Mucosa of descending colon (tissue), 3 donors: ENCODE measurements at regions not wholly inside any gene's neighbourhood (a gene's known extent, or its start where the extent isn't known, plus 50 kb on each side); places are given as distances from the start of the nearest gene placed in this dataset.
A peak's percentile ranks its signal among the peaks of the same experiment; 100 is the strongest.

Source experiments
- ATAC-seq: fragments of 200-7000 bp; cut with Tn5 transposase; one replicate; pipeline ENCODE4 v1.9.1; 2020; ENCODE audit warnings: mild to moderate bottlenecking, moderate library complexity
- DNase-seq, 3 donors: peaks; one replicate each; pipeline ENCODE4 v3.0.0-alpha.2; 2020
- H3K36me3 ChIP-seq: fragments of 200-600 bp; one replicate; pipeline ENCODE4 v1.8.0; 2021; ENCODE audit warnings: low read depth, mild to moderate bottlenecking
- H3K4me1 ChIP-seq: fragments of 200-600 bp; one replicate; pipeline ENCODE4 v1.8.0; 2021; ENCODE audit warnings: low read depth, mild to moderate bottlenecking
- H3K4me3 ChIP-seq: fragments of 200-600 bp; one replicate; pipeline ENCODE4 v1.8.0; 2021; ENCODE audit warnings: mild to moderate bottlenecking
- H3K9me3 ChIP-seq: fragments of 200-600 bp; one replicate; pipeline ENCODE4 v1.8.0; 2021; ENCODE audit warnings: mild to moderate bottlenecking
- intact Hi-C, 2 donors: fragments of 100-400 bp; cut with DNase I in 1 of 2; cut with micrococcal nuclease in 1 of 2; formaldehyde crosslinking; loops; one replicate each; pipeline versions ENCODE4 v1.11.0 to v1.11.1; 2022; cut with DNase I, micrococcal nuclease
- TF ChIP-seq, protein P1 (sequence below): fragments of 200-600 bp; IDR thresholded peaks from one replicate; pipeline ENCODE4 v1.8.0; 2022; ENCODE audit warnings: antibody characterized with exemption, mild to moderate bottlenecking
- donor health status: DM: no; HTN: no; CAD: no; lungs with moderate emphysema.
- donor health status: DM: no; HTN: no; CAD: no.
- donor health status: DM: no; HTN: yes; CAD: no.

DNA sequence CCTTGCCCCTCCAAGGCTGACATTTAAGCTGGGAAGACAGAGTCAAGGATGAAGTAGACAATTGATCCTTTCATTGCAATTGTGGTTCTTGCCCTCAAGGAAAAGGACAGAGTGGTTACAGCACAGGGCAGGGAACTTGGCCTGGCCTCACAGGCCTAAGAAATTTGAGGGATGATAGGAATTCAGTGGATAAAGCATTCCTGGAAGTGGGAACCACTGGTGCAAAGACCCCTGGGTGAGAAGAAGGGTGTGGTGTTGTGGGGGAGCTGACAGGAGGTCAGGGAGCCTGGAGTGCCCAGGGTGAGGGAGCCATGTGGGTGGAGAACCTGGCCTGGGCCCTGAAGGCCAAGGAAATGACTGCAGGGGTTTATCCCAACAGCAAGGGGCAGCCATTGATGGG is 287.4 kb downstream of the UACA start:
- TF ChIP-seq, protein P1, sequence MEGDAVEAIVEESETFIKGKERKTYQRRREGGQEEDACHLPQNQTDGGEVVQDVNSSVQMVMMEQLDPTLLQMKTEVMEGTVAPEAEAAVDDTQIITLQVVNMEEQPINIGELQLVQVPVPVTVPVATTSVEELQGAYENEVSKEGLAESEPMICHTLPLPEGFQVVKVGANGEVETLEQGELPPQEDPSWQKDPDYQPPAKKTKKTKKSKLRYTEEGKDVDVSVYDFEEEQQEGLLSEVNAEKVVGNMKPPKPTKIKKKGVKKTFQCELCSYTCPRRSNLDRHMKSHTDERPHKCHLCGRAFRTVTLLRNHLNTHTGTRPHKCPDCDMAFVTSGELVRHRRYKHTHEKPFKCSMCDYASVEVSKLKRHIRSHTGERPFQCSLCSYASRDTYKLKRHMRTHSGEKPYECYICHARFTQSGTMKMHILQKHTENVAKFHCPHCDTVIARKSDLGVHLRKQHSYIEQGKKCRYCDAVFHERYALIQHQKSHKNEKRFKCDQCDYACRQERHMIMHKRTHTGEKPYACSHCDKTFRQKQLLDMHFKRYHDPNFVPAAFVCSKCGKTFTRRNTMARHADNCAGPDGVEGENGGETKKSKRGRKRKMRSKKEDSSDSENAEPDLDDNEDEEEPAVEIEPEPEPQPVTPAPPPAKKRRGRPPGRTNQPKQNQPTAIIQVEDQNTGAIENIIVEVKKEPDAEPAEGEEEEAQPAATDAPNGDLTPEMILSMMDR, result no peak
- ATAC-seq (no peak), DNase-seq (no peak)
- Histone ChIP-seq H3K9me3 (no peaks in the 10 kb centered on the region), H3K36me3 (no peaks in the 10 kb centered on the region), H3K4me3 (no peak overlapping the region), H3K4me1 (no peaks in the 10 kb centered on the region)
- intact Hi-C loops, result no loop called here

GRCh38 chr15:70475407-70475781 is 288.0 kb downstream of the UACA start:
- no peaks in the 10 kb centered on the region for H3K9me3 ChIP-seq
- intact Hi-C loops, result no loop called here
- no peak for ATAC-seq
- DNase-seq, result no peak
- TF ChIP-seq, protein P1, result no peak
- no peaks in the 10 kb centered on the region for H3K36me3 ChIP-seq
- H3K4me3 ChIP-seq, result no peak overlapping the region
- no peaks in the 10 kb centered on the region for H3K4me1 ChIP-seq

DNA sequence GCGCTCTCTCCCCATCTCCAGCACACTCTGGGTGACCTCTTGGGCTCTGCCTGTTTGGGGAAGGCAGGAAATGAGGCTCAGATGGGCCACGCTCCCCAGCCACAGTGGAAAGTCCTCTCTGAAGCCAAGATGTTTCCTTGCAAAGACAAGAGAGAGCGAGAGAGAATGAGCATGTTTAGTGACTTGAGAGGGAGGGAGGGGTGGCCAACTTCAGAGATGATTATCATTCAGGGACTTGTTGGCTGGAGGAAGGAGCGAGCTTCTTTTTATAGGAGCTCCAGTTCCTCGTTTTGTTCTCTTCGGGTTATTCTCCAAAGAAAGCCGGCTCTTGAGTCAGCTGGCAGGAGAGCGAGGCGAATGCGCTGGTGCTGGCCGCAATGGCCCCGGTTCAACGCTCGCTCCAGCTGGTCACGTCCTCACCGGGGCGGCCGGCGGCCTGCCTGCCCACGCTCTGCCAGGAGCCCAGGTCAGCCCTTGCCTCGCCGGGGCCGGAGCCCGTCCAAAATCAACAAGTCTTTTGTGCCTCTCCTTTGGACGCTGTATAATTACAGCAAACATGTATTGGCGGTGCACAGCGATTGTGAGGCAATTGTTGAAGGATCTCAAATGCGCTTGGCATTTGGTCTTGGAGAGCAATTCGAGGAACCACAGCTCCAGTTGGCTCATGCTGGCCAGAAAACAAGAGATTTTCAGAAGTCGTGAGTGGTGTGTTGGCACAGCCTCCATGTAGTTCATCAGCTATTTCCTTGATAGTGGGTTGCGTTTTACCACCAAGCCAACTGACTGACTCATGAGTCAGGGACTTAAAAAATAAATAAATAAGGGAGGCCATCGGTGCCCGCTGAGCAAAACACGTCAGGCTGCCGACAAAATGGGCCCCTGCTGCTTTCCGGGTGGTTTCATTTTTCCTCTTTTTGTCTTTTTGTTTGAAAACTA is 288.6 kb downstream of the UACA start:
- Histone ChIP-seq H3K36me3 (no peaks in the 10 kb centered on the region), H3K9me3 (no peaks in the 10 kb centered on the region), H3K4me1 (no peaks in the 10 kb centered on the region), H3K4me3 (no peak overlapping the region)
- peak; percentile 31 for ATAC-seq
- DNase-seq, result peak in 2 of 3 donors; percentile 12 to 68
- TF ChIP-seq, protein P1, result no peak
- intact Hi-C loops, result no loop called here

DNA sequence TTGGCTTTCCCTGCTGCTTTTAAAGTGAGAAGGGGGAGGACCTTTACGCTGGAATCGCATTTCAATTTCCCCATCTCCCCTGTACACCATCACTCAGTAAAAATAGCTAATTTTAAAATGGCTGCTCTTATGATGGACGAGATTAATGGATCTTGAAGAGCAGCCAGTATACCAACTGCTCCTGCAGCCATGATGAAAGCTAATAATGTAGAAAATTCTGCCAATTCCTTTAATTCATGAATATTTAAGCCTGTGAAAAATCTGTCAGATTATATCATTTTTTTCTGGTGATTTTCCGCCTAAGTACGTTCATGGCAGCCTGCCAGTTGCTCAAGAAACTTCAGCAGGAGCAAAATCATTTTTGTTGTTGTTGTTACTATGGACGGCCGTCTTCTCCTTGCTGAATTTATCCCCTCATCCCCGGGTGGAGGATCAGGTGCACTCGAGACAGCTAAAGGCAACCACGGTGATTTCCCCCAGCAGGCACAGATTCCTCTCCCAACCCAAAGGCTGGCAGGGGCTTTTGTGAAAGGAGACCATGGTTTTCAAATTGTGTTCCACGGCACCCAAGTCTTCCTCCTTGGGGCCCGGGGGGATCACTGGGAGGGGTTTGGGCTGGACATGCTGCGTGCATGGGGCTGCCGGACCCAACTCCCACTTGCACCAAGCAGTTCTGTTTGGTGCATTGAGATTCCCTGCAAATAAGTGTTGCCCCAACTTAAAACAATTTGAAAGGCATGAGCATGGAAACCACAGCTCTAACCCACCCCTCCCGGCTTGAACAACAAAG is 289.6 kb downstream of the UACA start:
- TF ChIP-seq, protein P1, result no peak
- H3K4me3 ChIP-seq, result no peak overlapping the region

GRCh38 chr15:70471517-70471916 is 291.8 kb downstream of the UACA start:
- Histone ChIP-seq H3K4me1 (no peaks in the 10 kb centered on the region), H3K9me3 (no peaks in the 10 kb centered on the region), H3K36me3 (no peaks in the 10 kb centered on the region), H3K4me3 (no peak overlapping the region)
- TF ChIP-seq, protein P1, result no peak
- no peak for DNase-seq
- intact Hi-C loops, result no loop called here
- no peak for ATAC-seq

More for the DNA sequence above, 289.6 kb downstream of the UACA start:
- intact Hi-C loops, result no loop called here
- H3K9me3 ChIP-seq, result no peaks in the 10 kb centered on the region
- no peaks in the 10 kb centered on the region for H3K36me3 ChIP-seq
- ATAC-seq, result no peak
- no peak for DNase-seq
- no peaks in the 10 kb centered on the region for H3K4me1 ChIP-seq
